Left lobe of liver (tissue), 2 donors: ENCODE measurements at regions not wholly inside any gene's neighbourhood (a gene's known extent, or its start where the extent isn't known, plus 50 kb on each side); places are given as distances from the start of the nearest gene placed in this dataset.
"Not testable (repeated sequence)": the region's sequence is repeated elsewhere in the genome, so short reads cannot be mapped to it uniquely, and the experiment has no call there.

Source experiments
- ATAC-seq: fragments of 200-7000 bp; cut with Tn5 transposase; one replicate; pipeline ENCODE4 v1.9.1; 2020; ENCODE audit warnings: mild to moderate bottlenecking, moderate library complexity
- DNase-seq: peaks from one replicate; pipeline ENCODE4 v3.0.0-alpha.2; 2020; ENCODE audit warnings: low spot score
- donor health status: DM: no; HTN: no; CAD: no; lungs with moderate emphysema.
- donor health status: DM: no; HTN: yes; CAD: no.

DNA sequence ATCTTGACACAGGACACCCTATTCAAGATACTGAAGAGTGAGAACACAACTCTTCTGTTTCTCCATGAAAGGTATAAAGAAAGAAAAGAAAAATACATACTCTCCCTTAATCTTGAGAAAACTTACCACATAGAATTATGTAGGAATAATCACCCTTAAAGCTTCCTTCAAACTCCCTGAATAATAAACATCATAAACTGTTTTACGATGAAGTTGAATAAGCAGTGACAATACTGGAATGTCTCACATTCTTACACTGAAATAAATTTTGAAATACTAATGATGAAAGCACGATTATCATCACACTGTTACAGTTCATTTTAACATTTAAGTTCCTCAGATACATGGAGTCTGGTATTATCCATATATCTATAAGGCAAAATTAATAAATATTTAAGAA is 306.2 kb downstream of the IPMK start:
- DNase-seq (no peak), ATAC-seq (no peak)

- no peak for DNase-seq
- no peak for ATAC-seq
These were observed 307.3 kb downstream of the IPMK start for GRCh38 chr10:57960406-57960805.

DNA sequence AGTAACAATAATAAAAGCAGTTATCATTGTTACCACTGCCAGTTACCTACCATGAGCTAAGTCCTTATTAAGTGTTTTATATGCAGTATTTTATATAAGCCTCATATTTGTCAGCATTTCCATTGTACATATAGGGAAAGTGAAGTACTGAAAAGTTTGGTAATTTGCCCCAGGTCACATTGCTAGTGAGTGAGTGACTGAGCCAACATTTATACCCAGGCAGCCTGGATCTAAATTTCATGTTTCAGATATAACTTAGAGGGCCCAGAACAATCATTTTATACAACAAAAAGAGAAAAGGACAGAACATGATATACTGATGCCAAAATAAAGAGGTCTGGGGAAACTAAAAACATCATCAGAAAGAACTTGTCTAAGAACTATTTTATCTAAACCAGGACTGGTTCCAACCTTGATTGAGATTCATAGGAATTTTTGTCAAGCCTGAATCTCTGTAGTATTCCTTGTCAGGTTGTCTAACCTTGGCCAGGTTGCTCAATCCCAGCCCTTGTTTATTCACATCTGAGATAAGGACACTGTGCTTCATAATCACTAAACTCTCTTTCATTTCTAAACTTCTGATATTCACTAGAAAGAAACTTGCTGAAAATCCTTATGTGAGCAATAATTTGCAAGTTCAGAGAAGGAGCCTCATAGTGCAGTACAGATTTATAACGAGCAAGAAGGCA is 308.2 kb downstream of the IPMK start:
- ATAC-seq (peak; percentile 95), DNase-seq (peak; percentile 55)

GRCh38 chr10:57955076-57955475 is 312.6 kb downstream of the IPMK start:
- ATAC-seq, result no peak
- DNase-seq, result no peak

GRCh38 chr10:57952741-57953140 is 315.0 kb downstream of the IPMK start:
- DNase-seq (no peak), ATAC-seq (no peak)

DNA sequence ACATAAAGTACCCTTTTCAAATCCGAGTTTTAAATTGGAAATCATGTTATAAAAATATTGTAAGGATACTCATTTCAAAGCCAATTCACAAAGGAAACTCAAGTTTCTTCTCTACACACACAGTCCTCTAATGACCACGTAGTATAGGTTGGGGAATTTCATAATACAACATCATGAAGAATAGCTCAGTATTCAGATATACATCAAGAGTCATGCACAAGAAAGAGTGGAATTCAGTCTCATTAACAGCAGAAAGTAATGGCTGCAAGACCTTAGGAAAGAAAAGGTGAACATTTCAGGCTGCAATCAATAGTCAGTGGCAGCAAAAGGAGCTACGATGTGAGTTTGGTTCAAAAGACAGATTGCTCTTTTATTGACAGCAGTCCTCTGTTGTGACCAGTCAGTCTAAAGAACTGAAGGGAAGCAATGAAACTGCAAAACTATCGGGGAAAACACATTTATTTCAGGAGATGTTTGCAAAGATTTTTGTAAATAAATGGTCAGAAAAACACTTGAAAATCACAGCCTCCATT is 317.2 kb downstream of the IPMK start:
- ATAC-seq (no peak), DNase-seq (no peak)

GRCh38 chr10:57948796-57949195 is 318.9 kb downstream of the IPMK start:
- no peak for ATAC-seq
- no peak for DNase-seq

- DNase-seq, result no peak
- ATAC-seq, result no peak
These were observed 320.9 kb downstream of the IPMK start for GRCh38 chr10:57946833-57947232.

GRCh38 chr10:57943701-57944100 is 324.0 kb downstream of the IPMK start:
- DNase-seq, result no peak
- no peak for ATAC-seq

DNA sequence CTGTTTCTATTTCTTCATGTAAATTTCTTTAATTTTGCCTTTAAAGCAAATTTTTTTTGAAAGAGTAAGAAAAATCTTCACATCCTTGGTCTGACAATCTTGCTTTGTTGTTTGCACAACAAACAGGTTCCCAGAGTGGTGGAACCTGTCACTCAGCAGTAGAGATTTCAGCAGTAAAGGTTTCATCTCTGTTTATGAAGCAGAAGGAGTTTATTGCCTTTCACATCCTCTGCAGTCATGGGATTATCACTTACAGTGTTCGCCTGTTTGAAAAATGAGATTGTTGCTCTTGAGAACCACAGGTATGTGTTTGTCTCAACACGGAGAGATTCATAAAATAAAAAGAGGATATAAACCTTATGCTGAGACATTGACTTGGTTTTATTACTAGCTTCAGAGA is 342.6 kb downstream of the IPMK start:
- DNase-seq, result no peak
- ATAC-seq, result no peak

DNA sequence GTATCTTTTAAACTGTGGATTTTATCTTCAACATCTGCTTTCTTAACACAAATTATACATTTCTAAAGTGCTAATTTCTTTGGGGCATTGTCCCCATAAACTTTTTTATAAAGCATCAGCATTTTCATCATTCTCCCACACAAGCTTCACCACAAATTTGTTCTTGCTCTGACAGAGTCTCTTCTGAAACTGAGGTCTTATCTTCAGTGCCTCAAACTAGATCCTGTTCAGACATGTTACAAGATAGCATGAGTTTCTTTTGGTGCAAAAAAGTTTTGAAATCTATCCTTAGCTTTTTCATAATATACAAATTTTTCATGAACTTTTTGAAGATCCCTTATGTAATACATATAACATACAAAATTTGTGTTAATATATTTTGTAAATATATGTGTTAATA is 346.6 kb downstream of the IPMK start:
- DNase-seq, result no peak
- no peak for ATAC-seq

- no peak for ATAC-seq
- no peak for DNase-seq
These were observed 347.8 kb downstream of the IPMK start for GRCh38 chr10:57919864-57920263.

- ATAC-seq (no peak), DNase-seq (no peak)
These were observed 350.7 kb downstream of the IPMK start for GRCh38 chr10:57917019-57917418.

- DNase-seq, result no peak
These were observed 361.8 kb downstream of the IPMK start for GRCh38 chr10:57905861-57906260.

GRCh38 chr10:57905010-57905409 is 362.7 kb downstream of the IPMK start:
- no peak for ATAC-seq
- DNase-seq, result no peak

More at GRCh38 chr10:57905861-57906260, 361.8 kb downstream of the IPMK start:
- no peak for ATAC-seq

- ATAC-seq (no peak), DNase-seq (no peak)
These were observed 369.5 kb downstream of the IPMK start for GRCh38 chr10:57898231-57898630.

GRCh38 chr10:57897611-57898010 is 370.1 kb downstream of the IPMK start:
- DNase-seq (no peak), ATAC-seq (no peak)

DNA sequence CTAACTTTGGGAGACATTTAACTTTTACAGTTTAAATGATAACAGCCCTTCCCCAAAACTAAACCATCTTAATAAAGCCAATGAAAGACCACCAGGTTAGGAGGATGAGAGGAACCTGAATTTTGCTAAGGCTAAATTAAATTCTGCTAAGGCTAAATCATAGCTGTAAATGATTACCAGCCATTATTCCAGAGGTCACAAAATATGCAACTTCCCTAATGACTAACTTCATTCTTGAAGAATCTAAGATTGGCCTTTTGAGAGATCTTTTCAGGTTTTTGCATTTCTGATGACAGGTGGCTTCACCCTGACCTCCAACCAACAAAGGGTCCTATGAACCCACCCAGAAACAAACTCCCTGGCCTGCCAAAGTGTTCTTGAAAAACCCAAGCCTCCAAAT is 373.3 kb downstream of the IPMK start:
- no peak for DNase-seq
- no peak for ATAC-seq

GRCh38 chr10:57891201-57892006 is 376.3 kb downstream of the IPMK start:
- ATAC-seq, result peak; percentile 87
- DNase-seq, result peak; percentile 47

- no peak for DNase-seq
These were observed 377.0 kb downstream of the IPMK start for GRCh38 chr10:57890691-57891090.

DNA sequence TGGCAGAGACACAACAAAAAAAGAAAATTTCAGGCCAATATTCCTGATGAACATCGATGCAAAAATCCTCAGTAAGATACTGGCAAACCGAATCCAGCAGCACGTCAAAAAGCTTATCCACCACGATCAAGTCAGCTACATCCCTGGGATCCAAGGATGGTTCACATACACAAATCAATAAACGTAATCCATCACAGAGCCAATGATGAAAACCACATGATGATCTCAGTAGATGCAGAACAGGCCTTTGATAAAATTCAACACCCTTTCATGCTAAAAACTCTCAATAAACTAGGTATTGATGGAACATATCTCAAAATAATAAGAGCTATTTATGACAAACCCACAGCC is 382.1 kb downstream of the IPMK start:
- peak; percentile 55 for ATAC-seq
- not testable (repeated sequence) for DNase-seq

More at GRCh38 chr10:57890691-57891090, 377.0 kb downstream of the IPMK start:
- ATAC-seq, result peak; percentile 47

GRCh38 chr10:57884965-57885617 is 382.6 kb downstream of the IPMK start:
- ATAC-seq (peak; percentile 84), DNase-seq (no peak)
